GM10266 (cell line): ENCODE measurements at regions not wholly inside any gene's neighbourhood (a gene's known extent, or its start where the extent isn't known, plus 50 kb on each side); places are given as distances from the start of the nearest gene placed in this dataset.
A peak's percentile ranks its signal among the peaks of the same experiment; 100 is the strongest.

Experiments
- DNase-seq: peaks from one replicate; pipeline ENCODE4 v3.0.0; 2012; ENCODE audit errors: extremely low spot score
- CTCF ChIP-seq: IDR thresholded peaks from 2 replicates; pipeline ENCODE4 v1.5.1; 2012; ENCODE audit warnings: mild to moderate bottlenecking, low read depth; ENCODE audit not compliant: control insufficient read depth, insufficient read depth; ENCODE audit errors: missing control alignments

GRCh38 chr2:207282916-207283315 is 117.2 kb upstream of the KLF7 start:
- no peak for TF ChIP-seq CTCF
- no peak for DNase-seq

DNA sequence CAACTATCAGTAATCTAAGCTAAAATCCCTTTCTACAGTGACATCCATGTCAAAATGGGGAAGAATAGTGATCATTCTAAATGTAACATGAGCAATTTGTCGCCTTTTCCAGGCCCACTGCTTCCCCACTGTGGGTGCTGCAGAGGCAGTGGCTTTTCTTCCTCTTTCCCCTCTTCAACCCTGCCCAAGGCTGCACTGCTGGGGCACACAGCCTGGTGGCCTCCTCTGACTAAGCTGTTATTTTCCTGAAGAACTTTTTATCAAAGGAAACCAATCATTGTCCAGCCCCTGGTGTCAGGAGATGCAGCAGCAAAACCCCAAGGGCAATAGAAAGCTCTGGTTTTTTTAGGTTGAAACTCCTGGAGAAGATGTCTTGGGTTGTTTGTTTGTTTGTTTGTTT is 117.6 kb upstream of the KLF7 start:
- no peak for DNase-seq
- TF ChIP-seq CTCF: peak; percentile 29

GRCh38 chr2:207284556-207285472 is 119.1 kb upstream of the KLF7 start:
- no peak for DNase-seq
- TF ChIP-seq CTCF: no peak

GRCh38 chr2:207285473-207285815 is 119.7 kb upstream of the KLF7 start:
- TF ChIP-seq CTCF: no peak
- no peak for DNase-seq

DNA sequence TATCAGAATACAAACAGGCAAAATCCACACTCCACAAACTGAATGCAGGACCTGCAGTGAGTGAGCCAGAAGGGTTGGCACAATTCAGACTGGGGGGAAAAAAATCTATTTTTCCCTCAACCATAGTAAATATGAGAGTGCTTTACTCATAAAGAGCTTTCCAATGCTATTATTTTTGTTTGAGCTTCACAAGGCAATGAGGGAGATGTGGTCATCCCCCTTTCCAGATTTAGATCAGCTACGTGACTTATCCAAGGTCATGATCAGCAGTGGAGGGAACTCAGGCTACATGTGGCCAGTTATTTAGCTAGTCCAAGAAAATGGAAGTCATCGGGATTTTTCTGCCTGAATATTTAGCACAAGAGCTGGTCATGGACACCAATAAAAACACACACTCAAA is 120.4 kb upstream of the KLF7 start:
- TF ChIP-seq CTCF: no peak
- no peak for DNase-seq

DNA sequence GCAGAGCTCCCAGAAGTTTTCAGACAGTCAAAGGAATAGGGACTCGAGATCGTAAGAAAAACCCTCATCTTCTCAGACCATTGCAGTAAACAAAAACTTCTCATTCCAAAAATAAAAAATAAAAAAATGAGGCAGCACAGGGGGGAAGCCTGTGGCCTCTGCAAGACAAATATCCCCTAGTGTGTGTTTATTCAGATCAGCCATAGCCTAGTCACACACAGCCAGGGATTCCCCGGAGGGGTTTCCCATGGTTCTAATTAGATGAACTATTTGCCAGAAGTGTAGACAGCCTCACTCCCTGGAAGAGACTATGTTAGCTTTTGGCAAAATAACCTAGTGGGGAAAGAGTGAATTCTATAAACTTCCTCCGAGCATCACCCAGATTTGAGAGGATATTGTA is 122.9 kb upstream of the KLF7 start:
- no peak for TF ChIP-seq CTCF
- DNase-seq: peak; percentile 44

DNA sequence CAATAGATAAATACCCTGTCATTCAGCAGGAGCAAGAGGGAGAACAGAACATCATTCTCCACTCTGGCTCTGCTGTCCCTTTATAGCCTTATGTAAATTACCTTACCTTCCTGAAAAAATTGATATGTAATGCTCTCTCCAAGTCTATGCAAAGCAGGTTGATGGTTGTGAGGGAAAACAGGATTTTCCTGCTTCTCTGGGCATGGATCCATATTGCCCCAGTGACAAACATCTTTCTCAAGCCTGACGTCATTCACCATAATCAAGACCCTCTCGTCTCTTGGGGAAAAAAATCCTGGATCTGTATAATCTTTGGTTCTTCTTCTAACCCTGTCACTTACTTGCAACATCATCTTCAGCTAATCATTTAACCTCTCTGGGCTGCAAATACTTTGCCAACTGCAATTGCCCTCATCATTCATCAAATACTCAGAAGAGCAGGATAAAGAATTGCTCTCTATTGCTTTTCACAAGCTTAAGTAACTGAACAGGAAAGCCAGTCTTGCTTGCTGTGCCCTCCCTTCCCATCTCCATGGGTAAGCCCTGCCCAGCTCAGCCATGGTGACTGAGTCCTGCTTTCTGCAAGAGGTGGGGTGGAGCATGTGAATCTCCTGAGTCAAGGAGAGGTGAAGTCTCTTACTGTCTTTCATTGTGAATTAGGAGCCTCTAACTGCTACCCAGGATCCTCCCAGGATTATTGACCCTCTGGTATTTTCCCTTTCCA is 123.7 kb upstream of the KLF7 start:
- TF ChIP-seq CTCF: no peak
- DNase-seq: no peak
